ENCODE measurements at regions not wholly inside any gene's neighbourhood (a gene's known extent, or its start where the extent isn't known, plus 50 kb on each side); places are given as distances from the start of the nearest gene placed in this dataset.

GRCh38 chr3:168817177-168817576 is 721.5 kb upstream of the GOLIM4 start:
- TF ChIP-seq EZH2 (IDR thresholded peaks at IDR 0.05; ENCODE audit: low read length) (no peak), CTCF (optimal IDR thresholded peaks at IDR 0.05 in 1 of 3, IDR thresholded peaks at IDR 0.05 in 1 of 3, conservative IDR thresholded peaks at IDR 0.05 in 1 of 3; ENCODE audit: extremely low read depth in 1 of 3, insufficient read depth in 2 of 3, low read length in 3 of 3) (no peak)

Data from keratinocyte (primary cell).